ENCODE measurements at regions not wholly inside any gene's neighbourhood (a gene's known extent, or its start where the extent isn't known, plus 50 kb on each side); places are given as distances from the start of the nearest gene placed in this dataset.
A peak's percentile ranks its signal among the peaks of the same experiment; 100 is the strongest.

DNA sequence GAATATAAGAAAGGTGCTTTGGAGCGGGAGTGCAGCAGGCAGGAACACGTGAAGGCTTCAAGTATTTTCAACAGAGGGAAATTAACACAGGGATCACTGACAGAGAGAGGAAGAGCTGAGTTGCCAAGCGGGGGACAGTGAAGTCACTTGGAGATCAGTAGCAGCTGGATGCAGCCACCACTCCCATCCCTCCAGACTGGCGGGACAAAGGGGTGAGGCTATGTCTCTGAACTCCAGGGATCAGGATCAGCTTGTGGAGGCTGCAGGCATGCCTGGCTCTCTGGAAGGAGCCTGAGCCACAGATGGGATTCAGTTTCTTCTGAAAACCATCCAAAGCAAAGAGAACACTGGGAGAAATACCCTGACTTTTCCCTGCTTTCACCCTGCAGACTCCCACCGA lies 113.7 kb upstream of the IRX3 start:
- no peak overlapping the region for H3K4me3 ChIP-seq (ENCODE audit: low read depth, low read length)
- TF ChIP-seq, protein P1, sequence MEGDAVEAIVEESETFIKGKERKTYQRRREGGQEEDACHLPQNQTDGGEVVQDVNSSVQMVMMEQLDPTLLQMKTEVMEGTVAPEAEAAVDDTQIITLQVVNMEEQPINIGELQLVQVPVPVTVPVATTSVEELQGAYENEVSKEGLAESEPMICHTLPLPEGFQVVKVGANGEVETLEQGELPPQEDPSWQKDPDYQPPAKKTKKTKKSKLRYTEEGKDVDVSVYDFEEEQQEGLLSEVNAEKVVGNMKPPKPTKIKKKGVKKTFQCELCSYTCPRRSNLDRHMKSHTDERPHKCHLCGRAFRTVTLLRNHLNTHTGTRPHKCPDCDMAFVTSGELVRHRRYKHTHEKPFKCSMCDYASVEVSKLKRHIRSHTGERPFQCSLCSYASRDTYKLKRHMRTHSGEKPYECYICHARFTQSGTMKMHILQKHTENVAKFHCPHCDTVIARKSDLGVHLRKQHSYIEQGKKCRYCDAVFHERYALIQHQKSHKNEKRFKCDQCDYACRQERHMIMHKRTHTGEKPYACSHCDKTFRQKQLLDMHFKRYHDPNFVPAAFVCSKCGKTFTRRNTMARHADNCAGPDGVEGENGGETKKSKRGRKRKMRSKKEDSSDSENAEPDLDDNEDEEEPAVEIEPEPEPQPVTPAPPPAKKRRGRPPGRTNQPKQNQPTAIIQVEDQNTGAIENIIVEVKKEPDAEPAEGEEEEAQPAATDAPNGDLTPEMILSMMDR (IDR thresholded peaks at IDR 0.05; ENCODE audit: insufficient read depth, low read length, missing control alignments) = no peak
- DNase-seq (ENCODE audit: low read depth, low spot score) = no peak
- POLR2A ChIA-PET = no interaction called here
- CTCF ChIA-PET = interaction anchor here (1.4 kb wide), 1 partner anchor 48 kb away, joined by 4 read pairs; no protein-coding TSS in a partner anchor

DNA sequence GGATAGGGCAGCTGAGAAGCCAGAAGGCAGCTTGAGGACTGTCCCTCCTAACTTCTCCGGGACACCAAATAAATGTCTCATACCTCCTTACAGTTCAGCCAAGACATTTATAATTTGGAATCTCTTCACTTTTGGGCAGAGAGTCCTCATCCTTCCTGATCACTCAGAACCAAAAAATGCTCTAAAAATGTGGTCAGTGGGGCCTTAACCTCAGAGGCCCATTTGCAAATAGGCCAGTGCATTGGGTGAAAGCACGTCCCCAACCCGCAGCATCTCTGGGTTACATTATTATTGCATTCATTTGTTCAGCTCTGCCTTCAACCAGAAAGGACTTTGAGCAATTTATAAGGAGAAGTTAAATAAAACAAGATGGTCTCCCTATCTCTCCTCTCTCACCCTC lies 112.4 kb upstream of the IRX3 start:
- no peak overlapping the region for H3K4me3 ChIP-seq (ENCODE audit: low read depth, low read length)
- ChIA-PET CTCF (interaction anchor here (1.2 to 1.4 kb wide), 2 partner anchors 9 to 49 kb away, joined by 4 to 5 read pairs; no protein-coding TSS in a partner anchor), POLR2A (no interaction called here)
- DNase-seq (ENCODE audit: low read depth, low spot score) = no peak
- TF ChIP-seq, protein P1 (IDR thresholded peaks at IDR 0.05; ENCODE audit: insufficient read depth, low read length, missing control alignments) = no peak

DNA sequence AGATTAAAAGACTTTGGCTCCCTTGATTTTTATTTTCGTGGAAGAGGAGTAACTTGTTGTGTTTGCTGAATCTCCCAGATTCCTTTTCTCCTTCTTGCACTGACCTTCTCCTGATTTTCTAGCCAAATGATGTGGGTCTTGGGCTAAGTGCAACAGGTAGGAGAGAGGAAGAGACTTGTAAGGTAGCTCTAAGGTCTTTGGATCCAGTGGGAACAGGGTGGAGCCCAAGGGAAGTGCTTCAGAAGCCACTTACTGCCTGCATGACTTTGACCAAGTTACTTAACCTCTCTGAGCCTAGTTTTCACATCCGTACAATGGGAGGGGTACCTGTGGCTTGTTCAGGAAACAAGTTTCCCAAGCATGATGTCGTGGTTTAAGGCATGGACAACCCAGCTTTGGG lies 111.3 kb upstream of the IRX3 start:
- CTCF ChIA-PET = no interaction called here
- no peak for DNase-seq (ENCODE audit: low read depth, low spot score)
- H3K4me3 ChIP-seq (ENCODE audit: low read depth, low read length) = no peak overlapping the region
- POLR2A ChIA-PET = no interaction called here
- TF ChIP-seq, protein P1 (IDR thresholded peaks at IDR 0.05; ENCODE audit: insufficient read depth, low read length, missing control alignments) = no peak

DNA sequence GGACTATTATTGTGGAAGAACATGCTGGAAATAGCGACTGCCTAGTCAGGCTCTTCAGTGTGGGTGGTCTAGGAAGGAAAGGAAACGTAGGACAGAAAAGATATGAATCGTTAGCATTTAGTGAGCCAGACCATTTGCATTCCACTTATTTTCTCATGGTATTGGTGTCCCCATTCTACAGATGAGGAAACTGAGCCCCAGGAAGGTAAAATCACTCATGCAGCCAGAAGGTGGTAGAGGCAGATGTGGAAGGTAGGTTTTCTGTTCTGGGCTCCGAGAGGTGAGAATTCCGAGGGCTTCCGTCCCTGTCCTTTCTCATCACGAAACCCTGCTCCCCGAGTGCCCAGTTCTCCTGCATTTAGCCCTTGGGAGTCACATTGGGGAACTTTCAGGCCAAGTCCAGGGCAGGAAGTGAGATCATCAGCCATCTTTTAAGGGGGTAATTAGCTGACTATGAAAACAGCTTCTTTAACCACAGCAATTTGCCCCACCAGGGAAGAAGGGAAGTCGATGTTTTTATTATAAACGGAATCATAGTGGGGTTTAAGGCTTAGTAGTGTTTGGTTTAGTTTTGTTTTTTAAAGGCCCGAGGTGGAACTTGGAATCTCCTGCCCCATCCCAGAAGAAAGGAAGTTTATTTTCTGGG lies 110.7 kb upstream of the IRX3 start:
- no peak overlapping the region for H3K4me3 ChIP-seq (ENCODE audit: low read depth, low read length)
- TF ChIP-seq, protein P1 (IDR thresholded peaks at IDR 0.05; ENCODE audit: insufficient read depth, low read length, missing control alignments) = no peak
- DNase-seq (ENCODE audit: low read depth, low spot score) = peak; percentile 41
- ChIA-PET CTCF (no interaction called here), POLR2A (interaction anchor here (0.6 kb wide), 1 partner anchor 513 kb away, joined by 3 read pairs; no protein-coding TSS in a partner anchor)

DNA sequence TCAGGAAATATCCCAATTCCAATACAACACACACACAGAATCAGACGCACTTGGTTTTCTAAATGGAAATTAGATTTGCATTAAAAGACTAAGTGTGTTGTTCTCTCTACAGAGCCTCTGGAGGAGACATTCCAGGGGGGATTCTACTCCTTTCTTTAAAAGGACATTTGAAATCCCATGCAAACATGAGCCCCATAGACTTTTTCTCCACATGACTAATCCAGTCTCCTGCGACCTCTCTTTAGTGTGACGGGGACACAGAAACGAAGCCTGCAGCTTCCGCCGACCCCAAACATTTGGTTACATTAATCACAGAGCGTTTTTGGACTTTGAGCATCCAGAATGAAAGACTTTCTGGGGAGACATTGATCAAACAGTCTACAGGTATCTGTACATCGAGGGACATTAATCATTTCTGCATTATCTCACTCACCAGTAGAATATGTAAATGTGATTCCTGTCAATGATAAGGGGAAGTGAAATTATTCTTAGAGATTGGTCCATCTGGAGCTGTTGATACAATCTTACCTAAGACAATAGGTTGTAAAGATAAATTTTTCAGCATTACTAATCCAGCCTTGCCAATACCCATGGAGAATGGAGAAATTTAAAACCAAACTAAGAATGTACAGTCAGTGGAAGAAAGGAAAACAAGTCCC lies 103.4 kb upstream of the IRX3 start:
- TF ChIP-seq, protein P1 (IDR thresholded peaks at IDR 0.05; ENCODE audit: insufficient read depth, low read length, missing control alignments) = no peak
- DNase-seq (ENCODE audit: low read depth, low spot score) = no peak
- POLR2A ChIA-PET = no interaction called here
- H3K4me3 ChIP-seq (ENCODE audit: low read depth, low read length) = no peak overlapping the region
- CTCF ChIA-PET = interaction anchor here (1.5 kb wide), 1 partner anchor 9 kb away, joined by 5 read pairs; no protein-coding TSS in a partner anchor

DNA sequence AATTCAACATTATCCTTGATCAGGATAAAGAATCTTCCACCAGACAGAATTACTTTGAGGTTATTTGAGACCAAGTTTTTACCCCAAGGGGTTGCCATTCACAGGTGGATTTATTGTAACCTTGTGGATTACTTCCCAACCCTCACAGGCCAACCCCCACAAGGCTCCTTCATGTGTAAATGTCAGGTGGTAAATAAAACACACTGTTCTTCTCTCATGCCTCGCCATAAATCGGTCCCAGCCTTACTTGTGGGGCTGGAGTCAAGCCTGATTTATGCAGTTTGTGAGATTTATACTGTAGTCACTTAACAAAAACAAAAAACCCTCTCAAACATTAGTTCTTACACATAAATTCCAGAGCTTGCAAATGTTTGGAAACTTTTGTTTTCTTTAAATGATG lies 98.6 kb upstream of the IRX3 start:
- ChIA-PET CTCF (no interaction called here), POLR2A (interaction anchor here (0.5 kb wide), 1 partner anchor 159 kb away, joined by 5 read pairs; no protein-coding TSS in a partner anchor)
- TF ChIP-seq, protein P1 (IDR thresholded peaks at IDR 0.05; ENCODE audit: insufficient read depth, low read length, missing control alignments) = no peak
- DNase-seq (ENCODE audit: low read depth, low spot score) = no peak
- no peak overlapping the region for H3K4me3 ChIP-seq (ENCODE audit: low read depth, low read length)
